GM18861 (cell line): ENCODE measurements at regions not wholly inside any gene's neighbourhood (a gene's known extent, or its start where the extent isn't known, plus 50 kb on each side); places are given as distances from the start of the nearest gene placed in this dataset.

Experiments used
- ATAC-seq: cut with Tn5 transposase; IDR thresholded peaks from one replicate; pipeline ENCODE4 v1.9.1; 2021; ENCODE audit not compliant: unreplicated experiment

GRCh38 chr7:45974540-45975360, 53.7 kb upstream of the IGFBP3 start:
- no peak for ATAC-seq

- no peak for ATAC-seq
Measured at GRCh38 chr7:45973725-45974532, 52.9 kb upstream of the IGFBP3 start.

GRCh38 chr7:45972629-45973312, 51.7 kb upstream of the IGFBP3 start:
- no peak for ATAC-seq

- ATAC-seq = no peak
Measured at GRCh38 chr7:45971661-45972175, 50.6 kb upstream of the IGFBP3 start.

- ATAC-seq = no peak
Measured at GRCh38 chr7:45971171-45971570, 50.1 kb upstream of the IGFBP3 start.
